ENCODE measurements at regions not wholly inside any gene's neighbourhood (a gene's known extent, or its start where the extent isn't known, plus 50 kb on each side); places are given as distances from the start of the nearest gene placed in this dataset.

DNA sequence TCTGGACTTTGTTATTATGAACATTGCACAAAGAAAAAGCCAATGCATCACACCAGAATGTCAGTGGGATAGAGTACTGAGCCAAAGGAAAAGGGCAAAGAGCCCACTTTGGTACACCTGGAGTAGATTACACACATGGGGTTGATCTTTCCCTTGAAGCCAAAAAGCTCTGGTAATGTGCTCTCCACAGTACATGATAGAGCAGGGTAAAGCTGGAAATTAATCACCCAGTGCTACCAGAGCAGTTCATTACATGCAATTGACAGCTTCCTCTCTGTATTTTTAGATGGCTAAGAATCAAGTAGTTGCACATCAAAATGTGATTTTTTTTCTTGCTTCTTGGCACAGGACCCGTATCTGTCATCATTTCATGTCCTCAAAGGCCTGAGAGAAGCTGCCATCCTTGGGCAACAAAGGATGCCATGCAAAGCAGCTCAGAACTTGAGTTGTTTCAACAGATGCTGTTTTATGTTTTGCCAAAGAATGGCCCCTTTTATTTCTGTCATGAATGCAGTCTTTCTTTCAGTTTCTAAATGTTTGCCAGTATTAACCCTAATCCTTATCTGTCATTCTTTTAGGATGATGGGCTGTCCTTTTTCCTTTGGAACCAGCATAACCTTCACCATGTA is 88.1 kb downstream of the HDGFL1 start:
- no peak overlapping the region for H3K27ac ChIP-seq (ENCODE audit: low read depth in 1 of 2, low read length in 2 of 2)
- no peaks in the 10 kb centered on the region for H3K36me3 ChIP-seq (ENCODE audit: control insufficient read depth in 4 of 4, insufficient read depth in 3 of 4, low read depth in 1 of 4, low read length in 3 of 4)
- no peaks in the 10 kb centered on the region for H3K4me1 ChIP-seq (ENCODE audit: control insufficient read depth in 4 of 4, insufficient read depth in 4 of 4, low read length in 3 of 4)
- no peak overlapping the region for H3K4me3 ChIP-seq (ENCODE audit: low read depth in 1 of 3, low read length in 3 of 3)
- WGBS = 46% methylated on average over 1 of the region's 1 CpG
- no peak for DNase-seq (ENCODE audit: low spot score)
- H3K9ac ChIP-seq (ENCODE audit: low read depth in 1 of 2, low read length in 2 of 2) = no peak overlapping the region
- H3K27me3 ChIP-seq (ENCODE audit: control insufficient read depth in 4 of 4, insufficient read depth in 4 of 4, low read length in 3 of 4) = peaks cover 0 to 6% (median 0%) of the 10 kb centered on the region in 4 donors
- TF ChIP-seq EGR1 (IDR thresholded peaks at IDR 0.05; ENCODE audit: low read depth in 2 of 2) (no peak), FOXA1 (IDR thresholded peaks at IDR 0.05) (no peak), NR2F2 (IDR thresholded peaks at IDR 0.05) (no peak), RXRA (IDR thresholded peaks at IDR 0.05) (no peak), TAF1 (conservative IDR thresholded peaks at IDR 0.05) (no peak), ZBTB33 (IDR thresholded peaks at IDR 0.05) (no peak), HNF4G (IDR thresholded peaks at IDR 0.05) (no peak), REST (IDR thresholded peaks at IDR 0.05) (no peak), CTCF (IDR thresholded peaks at IDR 0.05; ENCODE audit: low read depth, low read length, missing input control) (no peak)
- TF ChIP-seq, protein P1, sequence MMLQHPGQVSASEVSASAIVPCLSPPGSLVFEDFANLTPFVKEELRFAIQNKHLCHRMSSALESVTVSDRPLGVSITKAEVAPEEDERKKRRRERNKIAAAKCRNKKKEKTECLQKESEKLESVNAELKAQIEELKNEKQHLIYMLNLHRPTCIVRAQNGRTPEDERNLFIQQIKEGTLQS (IDR thresholded peaks at IDR 0.05) = no peak
- H3K9me3 ChIP-seq (ENCODE audit: control insufficient read depth in 4 of 4, low read length in 3 of 4) = no peaks in the 10 kb centered on the region

- WGBS = 76% methylated on average over 2 of the region's 2 CpGs
- Histone ChIP-seq H3K27ac (ENCODE audit: low read depth in 1 of 2, low read length in 2 of 2) (no peak overlapping the region), H3K9ac (ENCODE audit: low read depth in 1 of 2, low read length in 2 of 2) (no peak overlapping the region), H3K4me1 (ENCODE audit: control insufficient read depth in 4 of 4, insufficient read depth in 4 of 4, low read length in 3 of 4) (no peaks in the 10 kb centered on the region), H3K4me3 (ENCODE audit: low read depth in 1 of 3, low read length in 3 of 3) (no peak overlapping the region), H3K36me3 (ENCODE audit: control insufficient read depth in 4 of 4, insufficient read depth in 3 of 4, low read depth in 1 of 4, low read length in 3 of 4) (no peaks in the 10 kb centered on the region), H3K9me3 (ENCODE audit: control insufficient read depth in 4 of 4, low read length in 3 of 4) (no peaks in the 10 kb centered on the region), H3K27me3 (ENCODE audit: control insufficient read depth in 4 of 4, insufficient read depth in 4 of 4, low read length in 3 of 4) (peaks cover 0 to 6% (median 0%) of the 10 kb centered on the region in 4 donors)
- DNase-seq (ENCODE audit: low spot score) = no peak
- TF ChIP-seq, protein P1 (IDR thresholded peaks at IDR 0.05) = no peak
- TF ChIP-seq YY1 (IDR thresholded peaks at IDR 0.05) (no peak), FOXA1 (IDR thresholded peaks at IDR 0.05) (no peak), RXRA (IDR thresholded peaks at IDR 0.05) (no peak), JUND (IDR thresholded peaks at IDR 0.05) (no peak), GABPA (IDR thresholded peaks at IDR 0.05 in 1 of 2, conservative IDR thresholded peaks at IDR 0.05 in 1 of 2) (no peak), HNF4A (conservative IDR thresholded peaks at IDR 0.05) (no peak), FOXA2 (IDR thresholded peaks at IDR 0.05) (no peak), CTCF (IDR thresholded peaks at IDR 0.05; ENCODE audit: low read depth, low read length, missing input control) (no peak), NR2F2 (IDR thresholded peaks at IDR 0.05) (no peak), RAD21 (IDR thresholded peaks at IDR 0.05) (no peak), REST (IDR thresholded peaks at IDR 0.05) (no peak), EGR1 (IDR thresholded peaks at IDR 0.05; ENCODE audit: low read depth in 2 of 2) (no peak), SP1 (IDR thresholded peaks at IDR 0.05) (no peak)
Measured at GRCh38 chr6:22658183-22658582, 88.8 kb downstream of the HDGFL1 start.
